ENCODE measurements at regions not wholly inside any gene's neighbourhood (a gene's known extent, or its start where the extent isn't known, plus 50 kb on each side); places are given as distances from the start of the nearest gene placed in this dataset.
A peak's percentile ranks its signal among the peaks of the same experiment; 100 is the strongest.

- no peak for DNase-seq (ENCODE audit: low read depth)
- peak; percentile 62 for TF ChIP-seq CTCF (IDR thresholded peaks at IDR 0.05; ENCODE audit: control insufficient read depth, insufficient read depth, low read depth, low read length, missing control alignments)
- H3K4me3 ChIP-seq (ENCODE audit: control insufficient read depth, low read depth, low read length), result no peak overlapping the region
Measured at GRCh38 chr1:222095606-222096475, 354.0 kb upstream of the DUSP10 start.

GRCh38 chr1:222093518-222093917 is 351.6 kb upstream of the DUSP10 start:
- H3K4me3 ChIP-seq (ENCODE audit: control insufficient read depth, low read depth, low read length), result no peak overlapping the region
- TF ChIP-seq CTCF (IDR thresholded peaks at IDR 0.05; ENCODE audit: control insufficient read depth, insufficient read depth, low read depth, low read length, missing control alignments), result no peak
- DNase-seq (ENCODE audit: low read depth), result no peak

- H3K4me3 ChIP-seq (ENCODE audit: control insufficient read depth, low read depth, low read length), result no peak overlapping the region
- TF ChIP-seq CTCF (IDR thresholded peaks at IDR 0.05; ENCODE audit: control insufficient read depth, insufficient read depth, low read depth, low read length, missing control alignments), result no peak
- DNase-seq (ENCODE audit: low read depth), result peak; percentile 25
Measured at GRCh38 chr1:222090103-222090502, 348.2 kb upstream of the DUSP10 start.

- no peak overlapping the region for H3K4me3 ChIP-seq (ENCODE audit: control insufficient read depth, low read depth, low read length)
- no peak for TF ChIP-seq CTCF (IDR thresholded peaks at IDR 0.05; ENCODE audit: control insufficient read depth, insufficient read depth, low read depth, low read length, missing control alignments)
- no peak for DNase-seq (ENCODE audit: low read depth)
Measured at GRCh38 chr1:222087221-222087920, 345.5 kb upstream of the DUSP10 start.

GRCh38 chr1:222084996-222085395 is 343.1 kb upstream of the DUSP10 start:
- DNase-seq (ENCODE audit: low read depth), result peak; percentile 69
- TF ChIP-seq CTCF (IDR thresholded peaks at IDR 0.05; ENCODE audit: control insufficient read depth, insufficient read depth, low read depth, low read length, missing control alignments), result no peak

GRCh38 chr1:222084048-222084447 is 342.2 kb upstream of the DUSP10 start:
- DNase-seq (ENCODE audit: low read depth), result no peak
- TF ChIP-seq CTCF (IDR thresholded peaks at IDR 0.05; ENCODE audit: control insufficient read depth, insufficient read depth, low read depth, low read length, missing control alignments), result no peak
- no peak overlapping the region for H3K4me3 ChIP-seq (ENCODE audit: control insufficient read depth, low read depth, low read length)

More at GRCh38 chr1:222084996-222085395, 343.1 kb upstream of the DUSP10 start:
- H3K4me3 ChIP-seq (ENCODE audit: control insufficient read depth, low read depth, low read length), result no peak overlapping the region

Data from AG09309 (cell line).